RWPE1 (cell line): ENCODE measurements at regions not wholly inside any gene's neighbourhood (a gene's known extent, or its start where the extent isn't known, plus 50 kb on each side); places are given as distances from the start of the nearest gene placed in this dataset.

Experiments used
- CTCF ChIA-PET: fragments of 350-600 bp; sonication (Branson Sonifier 250); formaldehyde crosslinking; extraction: SDS; loops from one replicate; lab custom pipeline; 2021; lab: Yijun Ruan, JAX
- POLR2A ChIA-PET: fragments of 400-600 bp; formaldehyde crosslinking; extraction: SDS; loops from one replicate; lab custom pipeline; 2020; ENCODE audit warnings: antibody characterized with exemption; ENCODE audit not compliant: low non-redundant PET; lab: Yijun Ruan, JAX
- DNase-seq: peaks from one replicate; pipeline ENCODE4 v3.0.0; 2012; ENCODE audit warnings: low spot score
- H3K27ac ChIP-seq: fragments of 450-650 bp; 2 replicates; pipeline ENCODE4 v1.5.1; 2017
- CTCF ChIP-seq: fragments of 450-650 bp; conservative IDR thresholded peaks from 2 replicates; pipeline ENCODE4 v1.5.1; 2017; ENCODE audit warnings: low read depth, mild to moderate bottlenecking

- ChIA-PET POLR2A (no interaction called here), CTCF (no interaction called here)
- DNase-seq: no peak
- H3K27ac ChIP-seq: no peak overlapping the region
- no peak for TF ChIP-seq CTCF
Observed at GRCh38 chrX:7420717-7421116, 272.8 kb upstream of the PUDP start.

GRCh38 chrX:7414753-7415152, 266.8 kb upstream of the PUDP start:
- no peak overlapping the region for H3K27ac ChIP-seq
- ChIA-PET POLR2A (no interaction called here), CTCF (no interaction called here)
- no peak for DNase-seq
- TF ChIP-seq CTCF: no peak

- ChIA-PET POLR2A (no interaction called here), CTCF (no interaction called here)
- no peak for TF ChIP-seq CTCF
- H3K27ac ChIP-seq: no peak overlapping the region
- DNase-seq: no peak
Observed at GRCh38 chrX:7412840-7413239, 264.9 kb upstream of the PUDP start.

- no peak overlapping the region for H3K27ac ChIP-seq
- ChIA-PET CTCF (no interaction called here), POLR2A (no interaction called here)
- DNase-seq: no peak
- TF ChIP-seq CTCF: no peak
Observed at GRCh38 chrX:7409866-7410265, 261.9 kb upstream of the PUDP start.

- POLR2A ChIA-PET: no interaction called here
- CTCF ChIA-PET: interaction anchor here (0.8 kb wide), 1 partner anchor 406 kb away, joined by 3 read pairs; no protein-coding TSS in a partner anchor
- no peak for DNase-seq
- H3K27ac ChIP-seq: no peak overlapping the region
- no peak for TF ChIP-seq CTCF
Observed at GRCh38 chrX:7399373-7399772, 251.4 kb upstream of the PUDP start.

GRCh38 chrX:7390441-7390840, 242.5 kb upstream of the PUDP start:
- no peak for DNase-seq
- H3K27ac ChIP-seq: no peak overlapping the region
- CTCF ChIA-PET: no interaction called here
- no peak for TF ChIP-seq CTCF
- POLR2A ChIA-PET: no interaction called here

GRCh38 chrX:7389576-7389975, 241.6 kb upstream of the PUDP start:
- DNase-seq: no peak
- H3K27ac ChIP-seq: no peak overlapping the region
- TF ChIP-seq CTCF: no peak
- CTCF ChIA-PET: no interaction called here
- POLR2A ChIA-PET: no interaction called here
